ENCODE measurements at regions not wholly inside any gene's neighbourhood (a gene's known extent, or its start where the extent isn't known, plus 50 kb on each side); places are given as distances from the start of the nearest gene placed in this dataset.

GRCh38 chr4:26150948-26151347 is 169.9 kb upstream of the RBPJ start:
- Mint-ChIP-seq H3K27me3 (ENCODE audit: low read depth) (peaks cover 28% of the 10 kb centered on the region), H3K27ac (peak overlapping the region; percentile 27), H3K9me3 (peaks cover 0 to 2% of the 10 kb centered on the region in 2 donors), H3K4me1 (ENCODE audit: low read depth) (peaks cover 35% of the 10 kb centered on the region), H3K4me3 (peak overlapping the region; percentile 36 to 59), H3K36me3 (ENCODE audit: insufficient read depth in 2 of 2) (peaks cover 3 to 9% of the 10 kb centered on the region in 2 donors)
- DNase-seq: peak; percentile 50 to 55
- ATAC-seq (replicated peaks in 1 of 2): peak; percentile 90 to 94

GRCh38 chr4:26151615-26152014 is 169.2 kb upstream of the RBPJ start:
- Mint-ChIP-seq H3K36me3 (ENCODE audit: insufficient read depth in 2 of 2) (peaks cover 3 to 6% of the 10 kb centered on the region in 2 donors), H3K4me1 (ENCODE audit: low read depth) (peaks cover 35% of the 10 kb centered on the region), H3K9me3 (peaks cover 0 to 2% of the 10 kb centered on the region in 2 donors), H3K27me3 (ENCODE audit: low read depth) (peaks cover 25% of the 10 kb centered on the region), H3K4me3 (no peak overlapping the region), H3K27ac (no peak overlapping the region)
- no peak for DNase-seq
- no peak for ATAC-seq (replicated peaks in 1 of 2)

- peaks cover 35% of the 10 kb centered on the region for H3K4me1 Mint-ChIP-seq (ENCODE audit: low read depth)
- H3K4me3 Mint-ChIP-seq: no peak overlapping the region
- ATAC-seq (replicated peaks in 1 of 2) (no peak), DNase-seq (no peak)
- H3K36me3 Mint-ChIP-seq (ENCODE audit: insufficient read depth in 2 of 2): peaks cover 4% of the 10 kb centered on the region in 2 donors
- H3K27ac Mint-ChIP-seq: no peak overlapping the region
- peaks cover 21% of the 10 kb centered on the region for H3K27me3 Mint-ChIP-seq (ENCODE audit: low read depth)
- peaks cover 0 to 2% of the 10 kb centered on the region in 2 donors for H3K9me3 Mint-ChIP-seq
Measured at GRCh38 chr4:26152056-26152455, 168.8 kb upstream of the RBPJ start.

- H3K4me3 Mint-ChIP-seq: no peak overlapping the region
- H3K36me3 Mint-ChIP-seq (ENCODE audit: insufficient read depth in 2 of 2): peaks cover 13 to 15% of the 10 kb centered on the region in 2 donors
- peaks cover 6 to 7% of the 10 kb centered on the region in 2 donors for H3K9me3 Mint-ChIP-seq
- peaks cover 14% of the 10 kb centered on the region for H3K27me3 Mint-ChIP-seq (ENCODE audit: low read depth)
- no peak for ATAC-seq (replicated peaks in 1 of 2)
- H3K4me1 Mint-ChIP-seq (ENCODE audit: low read depth): peaks cover 27% of the 10 kb centered on the region
- no peak for DNase-seq
- H3K27ac Mint-ChIP-seq: no peak overlapping the region
Measured at GRCh38 chr4:26157541-26157940, 163.3 kb upstream of the RBPJ start.

GRCh38 chr4:26160591-26160990 is 160.2 kb upstream of the RBPJ start:
- DNase-seq: no peak
- Mint-ChIP-seq H3K27me3 (ENCODE audit: low read depth) (no peaks in the 10 kb centered on the region), H3K36me3 (ENCODE audit: insufficient read depth in 2 of 2) (peaks cover 15% of the 10 kb centered on the region in 2 donors), H3K4me1 (ENCODE audit: low read depth) (peaks cover 24% of the 10 kb centered on the region), H3K4me3 (no peak overlapping the region), H3K9me3 (peaks cover 6 to 7% of the 10 kb centered on the region in 2 donors), H3K27ac (no peak overlapping the region)
- peak in 1 of 2 donors; percentile 7 for ATAC-seq (replicated peaks in 1 of 2)

GRCh38 chr4:26161030-26161824 is 159.6 kb upstream of the RBPJ start:
- H3K27ac Mint-ChIP-seq: no peak overlapping the region

GRCh38 chr4:26162101-26162500 is 158.7 kb upstream of the RBPJ start:
- no peak overlapping the region for H3K27ac Mint-ChIP-seq
- H3K9me3 Mint-ChIP-seq: peaks cover 6 to 7% of the 10 kb centered on the region in 2 donors

More at GRCh38 chr4:26161030-26161824, 159.6 kb upstream of the RBPJ start:
- Mint-ChIP-seq H3K4me1 (ENCODE audit: low read depth) (peaks cover 23% of the 10 kb centered on the region), H3K4me3 (no peak overlapping the region), H3K36me3 (ENCODE audit: insufficient read depth in 2 of 2) (peaks cover 15% of the 10 kb centered on the region in 2 donors), H3K9me3 (peaks cover 6 to 7% of the 10 kb centered on the region in 2 donors), H3K27me3 (ENCODE audit: low read depth) (no peaks in the 10 kb centered on the region)
- ATAC-seq (replicated peaks in 1 of 2) (peak; percentile 58 to 67), DNase-seq (no peak)

GRCh38 chr4:26163425-26164362 is 157.1 kb upstream of the RBPJ start:
- Mint-ChIP-seq H3K4me1 (ENCODE audit: low read depth) (peaks cover 12% of the 10 kb centered on the region), H3K4me3 (no peak overlapping the region), H3K36me3 (ENCODE audit: insufficient read depth in 2 of 2) (peaks cover 7 to 13% of the 10 kb centered on the region in 2 donors), H3K9me3 (peaks cover 1 to 4% of the 10 kb centered on the region in 2 donors), H3K27me3 (ENCODE audit: low read depth) (no peaks in the 10 kb centered on the region), H3K27ac (peak overlapping the region; percentile 19)
- no peak for DNase-seq
- ATAC-seq (replicated peaks in 1 of 2): no peak

More at GRCh38 chr4:26162101-26162500, 158.7 kb upstream of the RBPJ start:
- no peak for ATAC-seq (replicated peaks in 1 of 2)
- no peak for DNase-seq
- Mint-ChIP-seq H3K4me1 (ENCODE audit: low read depth) (peaks cover 23% of the 10 kb centered on the region), H3K36me3 (ENCODE audit: insufficient read depth in 2 of 2) (peaks cover 13 to 16% of the 10 kb centered on the region in 2 donors), H3K4me3 (no peak overlapping the region), H3K27me3 (ENCODE audit: low read depth) (no peaks in the 10 kb centered on the region)

GRCh38 chr4:26171501-26171900 is 149.3 kb upstream of the RBPJ start:
- Mint-ChIP-seq H3K4me1 (ENCODE audit: low read depth) (peaks cover 29% of the 10 kb centered on the region), H3K36me3 (ENCODE audit: insufficient read depth in 2 of 2) (peaks cover 0 to 4% of the 10 kb centered on the region in 2 donors), H3K27ac (no peak overlapping the region), H3K9me3 (no peaks in the 10 kb centered on the region), H3K4me3 (no peak overlapping the region), H3K27me3 (ENCODE audit: low read depth) (peaks cover 18% of the 10 kb centered on the region)
- DNase-seq (no peak), ATAC-seq (replicated peaks in 1 of 2) (no peak)

GRCh38 chr4:26171941-26172340 is 148.9 kb upstream of the RBPJ start:
- no peak for DNase-seq
- Mint-ChIP-seq H3K27ac (peak overlapping the region; percentile 12), H3K27me3 (ENCODE audit: low read depth) (peaks cover 18% of the 10 kb centered on the region), H3K4me1 (ENCODE audit: low read depth) (peaks cover 33% of the 10 kb centered on the region), H3K36me3 (ENCODE audit: insufficient read depth in 2 of 2) (peaks cover 0 to 3% of the 10 kb centered on the region in 2 donors), H3K4me3 (no peak overlapping the region), H3K9me3 (no peaks in the 10 kb centered on the region)
- no peak for ATAC-seq (replicated peaks in 1 of 2)

- Mint-ChIP-seq H3K27me3 (ENCODE audit: low read depth) (peaks cover 18% of the 10 kb centered on the region), H3K36me3 (ENCODE audit: insufficient read depth in 2 of 2) (no peaks in the 10 kb centered on the region), H3K9me3 (no peaks in the 10 kb centered on the region), H3K4me3 (peak overlapping the region; percentile 15 to 46), H3K27ac (no peak overlapping the region), H3K4me1 (ENCODE audit: low read depth) (peaks cover 36% of the 10 kb centered on the region)
- ATAC-seq (replicated peaks in 1 of 2) (no peak), DNase-seq (no peak)
Measured at GRCh38 chr4:26173619-26174018, 147.2 kb upstream of the RBPJ start.

- H3K9me3 Mint-ChIP-seq: no peaks in the 10 kb centered on the region
- peak overlapping the region in 1 of 2 donors; percentile 46 for H3K4me3 Mint-ChIP-seq
- DNase-seq (no peak), ATAC-seq (replicated peaks in 1 of 2) (no peak)
- H3K27ac Mint-ChIP-seq: no peak overlapping the region
- H3K4me1 Mint-ChIP-seq (ENCODE audit: low read depth): peaks cover 40% of the 10 kb centered on the region
- H3K36me3 Mint-ChIP-seq (ENCODE audit: insufficient read depth in 2 of 2): no peaks in the 10 kb centered on the region
- H3K27me3 Mint-ChIP-seq (ENCODE audit: low read depth): peaks cover 20% of the 10 kb centered on the region
Measured at GRCh38 chr4:26174027-26174426, 146.8 kb upstream of the RBPJ start.

Measured in activated T-cell treated with anti-CD3 and anti-CD28 coated beads, Interleukin-2, amount 50 U/mL, for 72 hours (primary cell).